Fibroblast of mammary gland (primary cell): ENCODE measurements at regions not wholly inside any gene's neighbourhood (a gene's known extent, or its start where the extent isn't known, plus 50 kb on each side); places are given as distances from the start of the nearest gene placed in this dataset.

Source experiments
- DNase-seq: peaks from one replicate; pipeline ENCODE4 v3.0.0-alpha.2; 2010; ENCODE audit warnings: low read depth
- H3K4me3 ChIP-seq: 2 replicates; pipeline ENCODE4 v1.5.1; 2011; ENCODE audit warnings: low read depth, mild to moderate bottlenecking, low read length, moderate library complexity; ENCODE audit not compliant: control insufficient read depth
- TF ChIP-seq, protein P1 (sequence below): conservative IDR thresholded peaks from 2 replicates; pipeline ENCODE4 v1.5.1; 2011; ENCODE audit warnings: low read depth, low read length, inconsistent platforms; ENCODE audit not compliant: control insufficient read depth, insufficient read depth

GRCh38 chr1:59156051-59156450 is 140.8 kb upstream of the FGGY start:
- H3K4me3 ChIP-seq, result no peak overlapping the region
- TF ChIP-seq, protein P1, sequence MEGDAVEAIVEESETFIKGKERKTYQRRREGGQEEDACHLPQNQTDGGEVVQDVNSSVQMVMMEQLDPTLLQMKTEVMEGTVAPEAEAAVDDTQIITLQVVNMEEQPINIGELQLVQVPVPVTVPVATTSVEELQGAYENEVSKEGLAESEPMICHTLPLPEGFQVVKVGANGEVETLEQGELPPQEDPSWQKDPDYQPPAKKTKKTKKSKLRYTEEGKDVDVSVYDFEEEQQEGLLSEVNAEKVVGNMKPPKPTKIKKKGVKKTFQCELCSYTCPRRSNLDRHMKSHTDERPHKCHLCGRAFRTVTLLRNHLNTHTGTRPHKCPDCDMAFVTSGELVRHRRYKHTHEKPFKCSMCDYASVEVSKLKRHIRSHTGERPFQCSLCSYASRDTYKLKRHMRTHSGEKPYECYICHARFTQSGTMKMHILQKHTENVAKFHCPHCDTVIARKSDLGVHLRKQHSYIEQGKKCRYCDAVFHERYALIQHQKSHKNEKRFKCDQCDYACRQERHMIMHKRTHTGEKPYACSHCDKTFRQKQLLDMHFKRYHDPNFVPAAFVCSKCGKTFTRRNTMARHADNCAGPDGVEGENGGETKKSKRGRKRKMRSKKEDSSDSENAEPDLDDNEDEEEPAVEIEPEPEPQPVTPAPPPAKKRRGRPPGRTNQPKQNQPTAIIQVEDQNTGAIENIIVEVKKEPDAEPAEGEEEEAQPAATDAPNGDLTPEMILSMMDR, result no peak
- DNase-seq, result no peak

- TF ChIP-seq, protein P1, result no peak
- DNase-seq, result no peak
- H3K4me3 ChIP-seq, result no peak overlapping the region
Observed at GRCh38 chr1:59156526-59157199, 140.2 kb upstream of the FGGY start.

DNA sequence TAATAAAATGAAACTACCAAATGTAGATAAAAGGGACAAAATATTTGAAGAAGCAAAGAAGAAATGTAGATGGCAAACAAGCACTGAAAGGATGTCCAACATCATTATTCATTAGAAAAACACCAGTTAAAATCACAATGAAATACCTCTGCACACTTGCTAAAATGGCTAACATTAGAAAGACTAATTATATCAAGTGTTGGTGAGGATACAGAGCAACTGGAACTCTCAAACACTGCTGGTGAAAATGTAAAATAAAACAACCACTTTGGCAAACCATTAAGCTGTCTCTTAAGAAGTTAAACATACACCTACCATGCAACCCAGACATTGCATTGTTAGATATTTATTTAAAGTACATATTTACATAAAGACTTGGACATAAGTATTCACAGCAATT is 138.6 kb upstream of the FGGY start:
- H3K4me3 ChIP-seq, result no peak overlapping the region

GRCh38 chr1:59159557-59160203 is 137.2 kb upstream of the FGGY start:
- H3K4me3 ChIP-seq, result no peak overlapping the region
- TF ChIP-seq, protein P1, result no peak
- DNase-seq, result peak; percentile 51

More for the DNA sequence above, 138.6 kb upstream of the FGGY start:
- DNase-seq, result no peak
- TF ChIP-seq, protein P1, result no peak

DNA sequence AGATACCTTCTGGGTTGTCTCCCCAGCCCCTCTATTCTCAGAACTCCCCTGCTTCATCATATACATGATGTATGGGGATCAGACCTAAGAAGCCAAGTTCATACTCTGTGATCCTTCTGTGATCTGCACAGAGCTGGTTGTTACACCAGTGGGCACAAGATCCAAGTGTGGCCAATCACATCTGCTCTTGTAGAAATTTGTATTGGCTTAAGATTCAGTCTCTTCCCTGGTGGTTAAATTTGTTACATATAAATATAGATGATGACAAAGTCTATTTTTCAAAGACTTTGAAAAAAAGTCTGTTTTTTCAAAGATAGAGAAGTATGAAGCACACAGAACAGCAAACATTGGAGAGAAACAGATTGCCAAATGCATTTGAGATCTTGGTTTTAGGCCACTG is 135.8 kb upstream of the FGGY start:
- no peak overlapping the region for H3K4me3 ChIP-seq
- DNase-seq, result no peak
- TF ChIP-seq, protein P1, result no peak

DNA sequence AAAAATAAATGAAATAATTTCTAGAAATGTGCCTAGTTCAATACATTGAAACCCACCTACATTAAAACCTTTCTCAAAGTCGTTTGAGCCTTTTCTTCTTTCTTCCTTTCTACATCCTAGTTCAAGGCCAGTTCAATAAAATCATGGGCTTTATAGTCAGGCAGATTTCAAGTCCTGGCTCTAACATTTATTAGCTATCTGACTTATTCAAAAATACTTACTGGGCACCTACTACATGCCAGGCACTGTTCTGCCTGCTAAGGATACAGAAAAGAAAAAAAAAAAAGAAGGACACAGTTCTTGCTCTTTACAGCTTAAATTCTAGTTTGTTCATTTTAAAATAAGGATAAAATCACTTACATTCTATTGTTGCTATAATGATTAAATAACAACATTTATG is 134.2 kb upstream of the FGGY start:
- DNase-seq, result no peak
- no peak overlapping the region for H3K4me3 ChIP-seq
- TF ChIP-seq, protein P1, result no peak
